ENCODE measurements at regions not wholly inside any gene's neighbourhood (a gene's known extent, or its start where the extent isn't known, plus 50 kb on each side); places are given as distances from the start of the nearest gene placed in this dataset.

DNA sequence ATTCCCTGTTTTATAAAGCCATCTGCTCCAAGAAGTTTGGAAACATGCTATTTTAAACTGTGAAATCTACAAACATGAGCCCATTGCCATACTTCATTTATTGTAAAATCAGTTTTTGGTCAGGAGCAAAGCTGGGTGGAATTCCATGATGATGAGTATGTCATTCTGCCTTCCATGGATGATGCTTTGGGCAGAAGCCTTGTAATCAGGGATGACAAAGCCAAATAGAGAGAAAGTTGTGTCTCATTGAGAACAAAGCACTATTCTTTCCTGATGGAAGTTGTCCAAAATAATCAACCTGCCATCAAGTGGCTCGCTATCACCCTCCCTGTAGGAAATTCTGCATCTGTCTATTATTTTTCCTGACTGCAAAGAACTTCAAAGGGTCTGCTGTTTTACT lies 313.0 kb upstream of the DEFB112 start:
- TF ChIP-seq RCOR1 (IDR thresholded peaks at IDR 0.05; ENCODE audit: insufficient replicate concordance, low read length) (no peak), MAZ (IDR thresholded peaks at IDR 0.05; ENCODE audit: borderline replicate concordance, low read depth, low read length) (no peak)
- TF ChIP-seq, protein P1, sequence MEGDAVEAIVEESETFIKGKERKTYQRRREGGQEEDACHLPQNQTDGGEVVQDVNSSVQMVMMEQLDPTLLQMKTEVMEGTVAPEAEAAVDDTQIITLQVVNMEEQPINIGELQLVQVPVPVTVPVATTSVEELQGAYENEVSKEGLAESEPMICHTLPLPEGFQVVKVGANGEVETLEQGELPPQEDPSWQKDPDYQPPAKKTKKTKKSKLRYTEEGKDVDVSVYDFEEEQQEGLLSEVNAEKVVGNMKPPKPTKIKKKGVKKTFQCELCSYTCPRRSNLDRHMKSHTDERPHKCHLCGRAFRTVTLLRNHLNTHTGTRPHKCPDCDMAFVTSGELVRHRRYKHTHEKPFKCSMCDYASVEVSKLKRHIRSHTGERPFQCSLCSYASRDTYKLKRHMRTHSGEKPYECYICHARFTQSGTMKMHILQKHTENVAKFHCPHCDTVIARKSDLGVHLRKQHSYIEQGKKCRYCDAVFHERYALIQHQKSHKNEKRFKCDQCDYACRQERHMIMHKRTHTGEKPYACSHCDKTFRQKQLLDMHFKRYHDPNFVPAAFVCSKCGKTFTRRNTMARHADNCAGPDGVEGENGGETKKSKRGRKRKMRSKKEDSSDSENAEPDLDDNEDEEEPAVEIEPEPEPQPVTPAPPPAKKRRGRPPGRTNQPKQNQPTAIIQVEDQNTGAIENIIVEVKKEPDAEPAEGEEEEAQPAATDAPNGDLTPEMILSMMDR (conservative IDR thresholded peaks at IDR 0.05; ENCODE audit: low read depth, low read length) = no peak
